ENCODE measurements at regions not wholly inside any gene's neighbourhood (a gene's known extent, or its start where the extent isn't known, plus 50 kb on each side); places are given as distances from the start of the nearest gene placed in this dataset.

DNA sequence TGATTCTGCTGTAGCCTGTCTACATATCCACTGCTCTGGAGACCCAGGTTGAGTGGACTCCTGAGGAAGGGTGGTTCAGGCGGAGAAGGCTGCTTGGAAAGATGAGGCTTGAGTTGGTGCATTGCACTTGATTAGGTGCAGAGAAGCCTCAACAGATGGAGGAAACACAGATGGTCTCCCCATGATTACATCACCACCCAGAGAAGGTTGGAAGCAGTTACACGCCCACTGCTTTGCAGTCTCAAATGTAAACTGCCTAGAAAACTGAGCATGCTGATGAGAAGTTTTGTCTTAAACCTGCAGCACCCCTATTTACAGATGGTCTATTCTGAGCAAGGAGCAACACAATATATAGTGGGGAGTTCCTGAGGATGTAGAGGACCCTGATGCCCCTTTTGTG, 266.6 kb downstream of the PIK3R1 start:
- DNase-seq (ENCODE audit: low read depth) = no peak

DNA sequence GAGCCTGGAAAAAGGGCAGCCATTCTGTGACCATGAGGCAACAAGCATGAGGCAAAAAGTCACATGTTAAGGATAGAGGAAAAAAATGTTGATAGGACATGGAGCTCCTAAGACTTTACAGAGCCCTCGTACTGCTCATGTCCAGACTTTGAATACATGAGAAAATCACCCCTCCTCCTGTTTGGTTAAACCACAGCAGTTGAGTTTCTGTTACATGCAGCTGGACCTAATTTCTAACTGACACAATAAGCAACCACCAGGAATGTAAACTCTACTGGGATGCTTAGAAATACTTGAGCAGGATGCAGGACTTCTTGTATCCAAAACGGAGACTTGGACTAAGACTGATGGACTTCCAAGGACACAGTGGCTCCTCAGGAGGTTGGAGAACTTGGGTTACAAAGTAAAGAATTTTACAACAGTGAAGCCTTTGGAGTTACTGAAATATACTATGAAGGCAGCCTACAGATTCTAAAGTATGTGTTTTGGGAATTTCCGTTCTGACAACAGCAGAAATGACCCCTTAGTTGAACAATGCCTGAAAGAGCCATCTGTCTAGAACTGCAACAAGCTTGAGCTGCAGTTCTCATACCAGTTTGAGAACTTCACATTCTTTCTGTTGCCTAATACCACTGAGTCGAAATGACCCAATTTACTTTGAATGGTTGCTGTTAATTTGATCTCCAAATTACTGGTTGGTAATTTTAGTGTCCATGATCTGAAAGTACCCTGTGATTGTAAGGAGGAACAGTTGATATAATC, 268.9 kb downstream of the PIK3R1 start:
- DNase-seq (ENCODE audit: low read depth) = no peak

DNA sequence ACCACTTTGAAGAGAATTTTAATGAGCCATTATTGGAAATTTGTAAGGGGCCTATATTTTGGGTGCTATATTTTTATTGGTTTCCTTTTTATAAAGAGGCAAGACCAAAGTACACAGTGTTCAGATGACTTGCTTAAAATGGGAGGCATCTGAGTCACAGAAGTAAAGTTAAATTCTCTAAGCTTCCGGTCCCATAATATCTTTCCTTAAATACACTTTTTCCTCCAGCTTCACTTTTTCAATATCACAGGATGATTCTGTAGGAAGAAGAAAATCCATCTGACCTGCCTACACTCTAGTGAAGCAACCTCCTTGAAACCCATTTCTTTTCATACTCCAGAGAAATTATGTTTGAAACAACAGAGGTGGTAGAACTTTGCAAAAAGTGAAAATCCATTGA, 274.0 kb downstream of the PIK3R1 start:
- DNase-seq (ENCODE audit: low read depth) = no peak

DNA sequence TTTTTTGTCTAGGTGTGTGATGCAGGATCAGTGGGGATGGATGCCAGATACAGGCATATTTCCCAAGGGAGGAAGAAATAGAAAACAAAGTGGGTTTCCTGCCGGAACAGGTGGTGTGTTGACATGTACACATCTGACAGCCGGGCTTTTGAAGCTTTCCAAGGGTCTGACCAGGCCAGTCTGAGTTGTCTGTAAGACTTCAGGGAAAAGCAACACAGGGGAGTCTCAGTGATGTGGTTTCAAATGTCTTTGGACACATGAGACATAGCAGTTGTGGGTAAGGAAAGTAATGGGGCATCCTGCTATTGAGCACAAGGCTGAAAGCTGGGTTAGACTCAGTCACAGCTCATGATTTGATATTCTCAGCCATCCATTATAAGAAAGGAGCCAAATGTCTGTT, 274.9 kb downstream of the PIK3R1 start:
- DNase-seq (ENCODE audit: low read depth) = no peak

DNA sequence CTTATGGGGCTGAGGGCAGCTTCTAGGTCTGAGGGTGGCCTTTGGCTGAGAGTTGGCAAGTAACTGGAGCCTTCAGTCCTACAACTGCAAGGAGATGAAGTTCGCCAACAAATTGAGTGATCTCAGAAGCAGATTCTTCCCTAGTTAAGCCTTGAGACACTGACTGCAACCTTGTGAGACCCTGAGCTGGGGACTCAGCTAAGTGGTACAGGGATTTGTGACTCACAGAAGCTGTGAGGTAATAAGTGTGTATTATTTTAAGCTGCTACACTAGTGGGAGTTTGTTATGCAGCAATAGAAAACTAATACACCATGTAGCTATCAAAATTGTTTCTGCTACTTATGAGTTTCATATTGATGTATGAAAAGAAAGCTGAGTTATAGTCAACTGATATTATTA, 279.2 kb downstream of the PIK3R1 start:
- no peak for DNase-seq (ENCODE audit: low read depth)

DNA sequence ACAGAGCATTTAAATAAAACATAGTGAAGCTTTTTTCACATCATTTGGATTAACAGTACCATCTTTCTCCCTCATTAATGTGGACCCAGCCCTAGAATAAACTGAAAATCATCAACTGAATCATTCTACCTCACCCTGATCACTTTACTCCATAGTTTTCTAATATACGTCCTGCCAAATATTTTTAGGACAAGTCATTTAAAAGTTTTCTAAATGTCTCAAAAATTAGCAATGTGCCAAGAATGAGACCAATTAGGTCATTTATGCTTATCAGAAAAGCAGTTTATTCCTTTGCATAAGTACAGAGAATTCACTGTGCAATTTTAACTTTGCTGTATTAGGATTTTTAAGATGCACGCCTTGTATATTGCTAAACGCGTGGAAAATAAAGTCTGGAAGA, 284.4 kb downstream of the PIK3R1 start:
- no peak for DNase-seq (ENCODE audit: low read depth)

DNA sequence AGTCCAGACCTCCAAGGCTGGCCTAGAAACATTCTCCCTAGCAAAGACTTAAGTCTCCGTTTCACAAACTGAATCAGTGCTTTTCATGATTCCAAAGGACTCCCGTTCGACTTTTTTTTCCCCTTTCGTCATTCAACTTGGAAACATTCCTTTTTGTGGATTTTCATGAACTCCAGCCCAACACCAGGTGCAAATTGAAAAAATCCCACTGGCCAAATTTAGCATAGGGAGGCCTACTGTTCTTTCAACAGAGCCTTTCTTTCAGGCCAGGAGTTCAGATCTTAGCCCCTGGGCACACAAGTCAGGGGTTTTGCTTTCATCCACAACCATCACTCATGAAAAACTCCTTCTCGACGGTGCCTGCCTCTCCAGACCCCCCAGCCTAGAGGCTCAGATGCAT, 285.3 kb downstream of the PIK3R1 start:
- DNase-seq (ENCODE audit: low read depth) = no peak

DNA sequence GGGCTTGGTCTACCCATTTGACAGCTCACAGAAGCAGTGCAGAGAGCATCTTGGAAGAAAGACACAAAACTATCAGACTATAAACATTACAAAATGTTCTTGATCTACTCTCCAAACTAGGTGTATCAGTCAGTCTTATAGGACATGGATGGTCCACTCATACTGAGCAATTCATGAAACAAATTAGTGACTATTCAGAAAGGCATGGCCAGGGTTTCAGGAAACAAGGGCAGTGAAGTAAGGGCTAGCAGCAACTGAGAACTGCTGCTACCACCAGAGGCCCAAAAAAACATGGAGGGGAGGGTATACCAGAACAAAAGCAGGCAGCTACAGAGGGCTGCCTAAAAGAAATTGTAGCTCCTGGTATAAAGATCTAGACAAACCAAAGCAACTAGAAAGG, 287.0 kb downstream of the PIK3R1 start:
- no peak for DNase-seq (ENCODE audit: low read depth)

DNA sequence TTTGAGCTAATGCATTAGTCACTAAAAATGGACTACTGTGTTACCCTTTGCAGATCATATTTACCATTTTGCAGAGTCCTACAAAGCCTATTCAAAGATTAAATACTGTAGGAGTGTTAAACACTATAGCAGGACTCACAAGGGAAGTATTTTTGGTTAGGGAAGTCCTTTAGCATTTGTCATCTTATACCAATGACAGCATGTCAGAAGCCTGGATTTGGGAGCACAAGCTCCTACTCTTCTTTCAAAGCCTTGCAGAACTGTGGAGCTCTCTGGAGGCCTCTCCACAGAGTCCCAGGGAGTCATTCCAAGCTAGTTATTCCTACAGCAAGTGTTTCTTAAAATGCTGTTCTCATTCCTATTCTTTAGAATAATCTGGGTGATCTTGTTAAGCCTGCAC, 288.8 kb downstream of the PIK3R1 start:
- DNase-seq (ENCODE audit: low read depth) = no peak

DNA sequence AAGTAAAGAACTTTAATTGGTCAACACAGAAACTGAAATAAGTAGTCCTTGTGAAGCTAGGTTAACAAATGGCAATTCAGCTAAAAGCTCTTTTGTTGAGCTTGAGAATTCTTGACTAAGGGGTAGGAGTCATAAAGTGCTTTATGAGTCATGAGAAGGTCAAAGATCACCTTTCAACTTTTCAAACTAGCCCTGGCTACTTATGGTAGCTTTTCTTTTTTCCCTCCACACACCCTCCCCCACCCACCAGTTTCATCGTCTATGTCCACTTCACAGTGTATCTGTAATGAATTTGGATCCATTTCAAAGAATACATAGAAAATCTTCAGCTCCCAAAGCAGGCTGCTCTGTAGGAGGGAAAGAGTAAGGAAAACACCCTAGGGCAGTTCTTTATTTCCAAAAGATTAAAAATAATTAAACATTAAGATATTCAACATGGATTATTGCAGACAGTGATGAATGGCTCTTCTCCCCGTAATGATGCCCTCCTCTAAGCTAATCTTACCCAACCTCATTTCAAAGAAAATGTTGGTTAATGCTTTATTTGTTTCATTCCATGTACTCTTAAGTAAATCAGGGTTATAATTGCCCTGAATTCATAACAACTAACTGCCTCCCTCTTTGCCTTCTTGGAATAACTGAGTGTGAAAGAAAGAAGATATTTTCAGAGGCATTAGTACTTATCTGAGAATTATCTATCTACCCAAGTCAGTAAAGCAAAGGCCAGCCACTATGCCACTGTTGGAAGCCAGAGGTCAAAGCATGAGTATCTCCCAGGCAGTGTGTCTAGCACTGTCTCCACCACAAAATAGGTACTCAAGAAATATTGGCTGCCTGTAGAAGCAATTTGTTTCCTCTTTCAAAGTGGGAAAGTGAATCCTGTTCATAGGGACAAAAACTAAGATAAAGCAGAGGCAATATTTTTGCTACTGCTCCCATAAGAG, 290.6 kb downstream of the PIK3R1 start:
- DNase-seq (ENCODE audit: low read depth) = no peak

DNA sequence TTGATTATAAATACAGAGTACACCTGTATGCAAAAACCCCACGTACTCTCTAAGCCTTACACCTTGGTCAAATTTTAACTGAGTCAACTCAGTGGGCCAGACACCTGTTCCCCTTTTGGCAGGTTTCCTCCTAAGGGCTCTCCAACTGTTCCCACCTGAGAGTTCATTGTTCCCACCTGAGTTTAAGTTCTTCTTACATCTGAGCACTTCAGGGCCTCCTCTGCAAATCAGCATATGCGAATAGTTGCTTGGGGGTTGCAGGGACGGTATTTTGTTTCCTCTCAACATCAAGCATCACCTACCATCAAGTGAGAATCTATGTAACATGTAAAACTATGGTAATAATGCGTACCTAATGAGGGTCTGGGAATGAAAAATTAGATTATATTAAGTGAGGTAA, 300.0 kb downstream of the PIK3R1 start:
- no peak for DNase-seq (ENCODE audit: low read depth)

DNA sequence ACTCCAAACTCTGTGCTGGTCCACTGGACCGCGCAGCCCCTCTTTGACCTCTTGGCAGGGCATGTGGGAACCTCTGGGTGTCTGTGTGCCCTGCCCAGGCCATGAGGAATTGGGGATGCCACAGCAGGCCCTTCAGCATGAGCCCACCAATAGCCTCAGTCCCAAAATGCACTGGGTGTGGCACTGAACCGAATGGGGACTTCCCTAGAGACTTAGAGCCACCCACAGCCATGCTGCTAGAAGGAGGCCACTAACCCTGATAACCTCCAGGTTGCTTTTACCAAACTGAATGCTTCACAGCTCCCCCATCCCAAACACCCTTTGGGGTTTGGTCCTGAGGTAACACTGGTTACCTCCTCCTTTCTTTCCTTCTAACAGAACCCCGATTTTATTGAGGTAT, 302.7 kb downstream of the PIK3R1 start:
- no peak for DNase-seq (ENCODE audit: low read depth)

DNA sequence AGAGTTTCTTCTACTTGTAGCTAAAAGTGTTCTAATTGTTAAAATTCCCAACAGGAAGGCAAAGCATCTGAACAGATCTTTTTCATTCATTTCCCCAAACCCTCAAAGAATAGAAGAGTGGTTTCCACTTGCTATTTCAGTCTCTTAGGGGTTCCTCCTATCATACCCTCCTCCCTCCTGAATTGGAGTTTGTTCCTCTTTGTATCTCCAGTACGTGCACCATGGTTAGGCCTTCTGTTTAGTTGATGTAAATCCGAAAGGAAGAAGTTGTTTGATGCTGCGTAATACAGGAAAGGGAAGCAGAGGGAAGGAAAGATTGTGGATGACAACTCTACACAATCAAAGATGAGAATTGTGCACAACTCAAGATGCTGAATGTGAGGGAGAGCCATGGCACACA, 303.6 kb downstream of the PIK3R1 start:
- no peak for DNase-seq (ENCODE audit: low read depth)

DNA sequence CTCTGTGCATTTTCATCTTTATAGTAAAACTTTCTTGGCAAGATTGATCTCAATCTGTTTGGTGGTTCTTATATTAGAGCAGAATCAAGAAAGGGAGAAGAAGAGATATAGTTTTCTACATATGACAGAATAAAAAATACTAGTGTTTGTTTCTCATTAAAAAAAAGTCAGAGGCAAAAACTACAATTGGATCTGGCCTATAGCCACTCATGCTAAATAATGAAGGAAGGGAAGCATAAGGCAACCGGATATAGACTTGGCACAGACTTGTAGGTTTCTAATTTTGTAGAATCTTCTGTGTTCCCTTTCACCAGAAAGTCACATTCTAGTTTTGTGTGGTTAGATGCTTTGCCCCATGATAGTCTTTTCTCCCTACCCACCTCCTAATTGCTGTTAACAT, 306.2 kb downstream of the PIK3R1 start:
- no peak for DNase-seq (ENCODE audit: low read depth)

DNA sequence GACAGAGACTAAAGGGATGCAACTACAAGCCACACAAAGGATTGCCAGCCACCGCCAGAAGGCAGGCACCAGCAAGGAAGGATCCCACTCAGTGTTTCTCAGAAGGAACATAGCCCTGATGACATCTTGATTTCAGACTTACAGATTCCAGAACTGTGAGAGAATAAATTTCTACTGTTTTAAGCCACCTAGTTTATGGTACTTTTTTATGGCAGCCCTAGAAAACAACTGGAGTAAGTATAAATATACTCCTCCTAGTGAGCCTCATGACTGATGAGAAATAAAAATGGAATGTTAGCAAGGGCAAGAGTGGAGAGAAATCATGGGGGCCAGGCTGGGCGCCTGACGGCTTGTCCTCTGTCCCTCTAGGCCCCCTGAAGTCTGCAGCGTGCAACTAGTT, 307.3 kb downstream of the PIK3R1 start:
- no peak for DNase-seq (ENCODE audit: low read depth)

DNA sequence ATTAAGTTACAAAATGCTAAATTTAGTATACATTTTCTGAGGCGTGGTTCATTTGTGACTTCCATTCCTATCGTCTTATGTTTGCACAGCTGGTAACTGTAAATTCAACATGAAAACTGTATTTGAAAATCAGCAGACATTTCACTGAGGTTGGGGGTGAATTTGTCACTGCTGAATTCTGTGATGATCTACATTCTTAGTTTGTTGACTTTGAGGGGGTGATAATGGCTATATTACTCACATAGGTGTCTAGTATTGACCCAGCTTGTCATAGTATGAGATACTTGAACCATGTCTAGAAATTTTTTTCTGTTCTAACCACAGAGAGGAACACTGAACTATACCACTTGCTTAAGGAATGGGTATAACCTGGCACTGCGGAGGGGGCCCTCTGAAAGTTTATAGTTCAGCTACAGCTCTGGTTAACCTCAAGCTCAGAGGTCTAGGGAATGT, 313.3 kb downstream of the PIK3R1 start:
- DNase-seq (ENCODE audit: low read depth) = no peak

DNA sequence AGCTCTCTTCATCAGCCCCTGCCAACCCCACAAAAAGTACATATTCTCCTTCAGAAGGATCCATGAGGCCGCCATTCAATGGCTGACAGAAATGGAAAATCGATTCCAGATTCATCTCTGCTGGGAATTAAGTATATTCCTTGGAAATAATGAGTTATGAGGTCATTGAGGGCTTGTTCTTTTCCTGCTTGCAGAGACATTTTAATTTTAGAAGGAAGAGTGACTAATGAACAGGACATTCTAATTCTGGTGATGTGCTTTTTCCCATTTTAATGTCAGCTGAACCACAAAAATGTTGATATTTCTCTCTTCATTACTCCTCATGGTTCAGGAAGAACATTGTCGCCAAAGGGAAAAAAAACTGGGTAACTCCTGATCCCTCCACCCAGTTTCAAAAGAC, 314.0 kb downstream of the PIK3R1 start:
- DNase-seq (ENCODE audit: low read depth) = no peak

DNA sequence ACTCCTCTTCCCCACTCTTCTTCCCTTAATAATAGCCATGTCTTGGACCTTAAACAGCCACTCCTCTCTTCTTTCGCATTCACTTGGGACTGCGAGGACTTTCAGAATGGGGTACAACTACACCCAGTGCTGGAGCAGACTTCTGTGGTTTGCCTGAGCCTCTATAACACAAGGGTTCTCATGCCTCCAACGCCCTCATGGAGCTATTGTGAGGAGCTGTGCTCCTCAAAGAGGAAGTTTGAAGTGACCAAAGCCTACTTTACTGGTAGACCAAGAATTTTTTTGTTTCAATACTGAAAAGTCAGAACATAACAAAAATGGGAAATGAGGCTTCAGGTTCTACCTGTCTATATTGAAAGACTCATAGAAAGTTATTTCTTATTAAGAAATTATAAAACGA, 316.4 kb downstream of the PIK3R1 start:
- DNase-seq (ENCODE audit: low read depth) = no peak

DNA sequence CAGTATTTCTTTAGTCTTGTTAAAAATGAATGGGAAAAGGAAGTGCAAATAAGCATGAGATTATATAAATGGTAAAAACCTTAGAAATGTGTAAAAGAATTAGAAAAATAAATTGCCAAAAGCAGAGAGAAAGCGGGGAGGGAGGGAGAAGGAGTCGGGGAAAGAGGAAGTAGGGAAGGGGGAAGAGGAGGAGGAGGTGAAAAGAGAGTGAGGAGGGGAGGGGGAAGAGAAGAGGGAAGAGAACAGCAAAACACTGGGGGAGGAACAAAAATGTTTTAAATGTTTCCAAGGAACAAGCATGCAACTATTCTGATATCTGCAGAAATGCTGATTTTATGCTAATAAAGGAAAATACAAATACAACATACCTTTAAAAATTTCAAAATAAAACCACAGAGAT, 317.5 kb downstream of the PIK3R1 start:
- no peak for DNase-seq (ENCODE audit: low read depth)

DNA sequence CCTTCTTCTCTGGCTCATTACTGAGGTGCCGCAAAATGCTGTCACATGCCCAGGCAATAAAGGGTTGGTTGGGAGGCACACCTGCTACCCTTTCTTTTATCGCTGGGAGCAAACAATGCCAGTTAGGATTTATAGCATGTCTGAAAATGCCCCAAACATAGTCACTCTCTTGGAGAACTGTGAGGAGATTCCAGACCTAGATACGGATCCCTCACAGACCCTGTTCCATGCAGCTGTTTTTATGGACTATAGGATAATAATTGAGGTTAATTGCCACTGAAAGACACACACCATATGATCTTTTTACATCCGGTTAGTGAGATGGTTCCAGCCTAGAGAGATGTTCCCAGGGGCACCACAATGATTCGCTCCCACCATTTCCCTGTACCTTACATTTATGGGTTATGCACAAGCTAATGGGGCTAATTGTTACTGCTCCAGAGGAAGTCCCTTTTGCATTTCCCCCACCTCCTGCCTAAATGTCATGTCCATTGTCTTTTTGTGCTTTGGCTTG, 318.1 kb downstream of the PIK3R1 start:
- no peak for DNase-seq (ENCODE audit: low read depth)

DNA sequence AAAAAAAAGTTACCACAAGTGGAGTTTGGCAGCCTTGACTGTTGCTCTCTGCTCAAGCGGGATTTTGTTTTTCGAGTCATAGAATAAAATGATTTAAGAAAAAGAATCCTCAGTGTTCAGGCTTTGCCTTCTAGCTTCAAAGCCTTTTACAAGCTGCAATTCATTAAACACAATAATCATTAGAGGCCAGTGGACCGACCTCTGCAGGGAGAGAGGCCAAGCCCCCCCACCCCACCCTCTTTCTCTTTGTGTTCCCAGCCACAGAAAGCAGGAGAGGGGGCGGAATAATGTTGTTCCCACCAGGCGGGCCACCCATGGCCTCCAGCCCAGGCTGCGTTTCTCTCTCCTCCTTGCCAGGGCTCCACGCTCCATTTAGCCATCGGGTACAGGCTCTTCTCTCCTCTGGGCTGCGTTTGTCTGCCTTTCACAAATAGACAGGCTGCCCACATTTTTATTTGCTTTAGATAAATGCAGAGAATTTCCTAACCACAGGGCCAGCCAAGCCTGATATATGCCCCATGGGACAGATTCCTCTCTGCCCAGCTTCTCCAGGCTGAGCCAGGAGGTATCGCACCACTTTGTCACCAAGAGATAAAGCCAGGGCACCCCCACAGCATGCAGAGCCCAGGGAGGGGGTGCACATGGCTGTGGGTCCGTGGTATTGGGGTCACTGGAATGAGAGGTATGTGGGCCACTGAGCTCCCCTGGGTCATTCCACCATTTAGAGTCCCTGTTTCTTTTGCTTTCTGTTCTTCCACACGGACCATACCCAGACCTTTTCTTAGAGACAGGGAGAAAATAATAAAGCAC, 318.8 kb downstream of the PIK3R1 start:
- no peak for DNase-seq (ENCODE audit: low read depth)

DNA sequence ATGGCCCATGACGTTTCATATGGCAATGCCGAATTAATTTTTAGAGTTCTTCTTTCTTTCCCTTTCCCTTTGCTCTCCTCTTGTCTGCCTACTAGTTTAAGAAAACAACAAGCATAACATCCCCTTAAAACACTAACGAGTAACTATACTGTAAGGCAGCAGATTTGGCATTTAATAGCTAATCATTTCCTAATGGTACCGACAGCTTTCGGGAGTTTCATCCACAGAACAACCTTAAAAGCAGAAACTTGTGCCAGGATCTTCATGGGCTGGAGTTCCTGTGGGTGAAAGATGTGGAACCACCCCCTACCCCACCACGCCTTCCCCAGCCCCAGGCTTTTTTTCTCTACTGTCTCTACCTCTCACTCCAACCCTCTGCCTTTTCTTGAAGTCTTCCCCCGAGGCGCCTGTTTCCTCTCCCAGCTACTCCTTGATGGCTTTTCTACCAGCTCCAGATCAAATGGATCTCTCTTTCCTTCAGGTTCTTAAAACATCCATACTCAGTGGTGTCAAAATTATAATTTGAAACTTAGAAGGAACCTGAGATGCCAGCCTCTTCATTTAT, 319.5 kb downstream of the PIK3R1 start:
- no peak for DNase-seq (ENCODE audit: low read depth)
